GM23338 (cell line): ENCODE measurements at regions not wholly inside any gene's neighbourhood (a gene's known extent, or its start where the extent isn't known, plus 50 kb on each side); places are given as distances from the start of the nearest gene placed in this dataset.

Experiments
- ATAC-seq: fragments of 200-7000 bp; cut with Tn5 transposase; 3 replicates; pipeline ENCODE4 v1.9.1; 2020
- DNase-seq: peaks from one replicate; pipeline ENCODE4 v3.0.0-alpha.2; 2015; ENCODE audit warnings: low spot score
- H2AFZ ChIP-seq: fragments of 200-600 bp; sonication (generic); 2 replicates; pipeline ENCODE4 v1.8.0; 2016; ENCODE audit warnings: antibody characterized with exemption, mild to moderate bottlenecking, moderate library complexity
- H3F3A ChIP-seq: fragments of 200-600 bp; sonication (generic); replicated peaks from 2 replicates; pipeline ENCODE4 v1.8.0; 2017; ENCODE audit warnings: antibody characterized with exemption, mixed run types, low read depth
- H3K27ac ChIP-seq: fragments of 200-600 bp; sonication (generic); 2 replicates; pipeline ENCODE4 v1.6.1; 2016; ENCODE audit warnings: low read depth
- H3K27me3 ChIP-seq: fragments of 200-600 bp; sonication (generic); 2 replicates; pipeline ENCODE4 v1.8.0; 2016; ENCODE audit warnings: mild to moderate bottlenecking, mixed run types, moderate library complexity; ENCODE audit not compliant: insufficient read depth
- H3K36me3 ChIP-seq: fragments of 200-600 bp; sonication (generic); 2 replicates; pipeline ENCODE4 v1.8.0; 2016; ENCODE audit warnings: mild to moderate bottlenecking; ENCODE audit not compliant: insufficient read depth
- H3K4me1 ChIP-seq: fragments of 200-600 bp; sonication (generic); 2 replicates; pipeline ENCODE4 v1.8.0; 2016; ENCODE audit warnings: mild to moderate bottlenecking, moderate library complexity; ENCODE audit not compliant: insufficient read depth
- H3K4me2 ChIP-seq: fragments of 200-600 bp; sonication (generic); 2 replicates; pipeline ENCODE4 v1.7.1; 2017; ENCODE audit warnings: mixed run types
- H3K4me3 ChIP-seq: fragments of 200-600 bp; sonication (generic); 2 replicates; pipeline ENCODE4 v1.6.1; 2016; ENCODE audit warnings: mixed run types
- H3K79me2 ChIP-seq: fragments of 200-600 bp; sonication (generic); replicated peaks from 2 replicates; pipeline ENCODE4 v1.8.0; 2017; ENCODE audit warnings: mild to moderate bottlenecking; ENCODE audit not compliant: insufficient read depth
- H3K9me2 ChIP-seq: fragments of 200-600 bp; sonication (generic); 2 replicates; pipeline ENCODE4 v1.8.0; 2017; ENCODE audit not compliant: insufficient read depth
- H4K20me1 ChIP-seq: fragments of 200-600 bp; sonication (generic); replicated peaks from 2 replicates; pipeline ENCODE4 v1.8.0; 2017; ENCODE audit warnings: mild to moderate bottlenecking; ENCODE audit not compliant: insufficient read depth
- H3K27ac Mint-ChIP-seq: 2 replicates; pipeline ENCODE4 v1.8.0; 2020; ENCODE audit warnings: inconsistent platforms, mild to moderate bottlenecking, moderate library complexity, mixed read lengths
- H3K27me3 Mint-ChIP-seq: 3 replicates; pipeline ENCODE4 v1.8.0; 2022; ENCODE audit warnings: low read depth, mild to moderate bottlenecking, moderate library complexity, mixed read lengths, inconsistent platforms; ENCODE audit not compliant: insufficient read depth, poor library complexity
- H3K36me3 Mint-ChIP-seq: 3 replicates; pipeline ENCODE4 v1.8.0; 2021; ENCODE audit warnings: low read depth, mild to moderate bottlenecking, inconsistent platforms, moderate library complexity, mixed read lengths
- H3K4me1 Mint-ChIP-seq: 3 replicates; pipeline ENCODE4 v1.8.0; 2020; ENCODE audit warnings: mild to moderate bottlenecking, inconsistent platforms, mixed read lengths
- H3K4me3 Mint-ChIP-seq: 3 replicates; pipeline ENCODE4 v1.8.0; 2021; ENCODE audit warnings: moderate library complexity, mild to moderate bottlenecking, inconsistent platforms, mixed read lengths
- H3K9me3 Mint-ChIP-seq: 3 replicates; pipeline ENCODE4 v1.8.0; 2020; ENCODE audit warnings: moderate library complexity, mild to moderate bottlenecking, inconsistent platforms, mixed read lengths
- EZH2 ChIP-seq: fragments of 200-600 bp; sonication (generic); IDR thresholded peaks from one replicate; pipeline ENCODE4 v1.8.0; 2017; ENCODE audit warnings: antibody characterized with exemption, mild to moderate bottlenecking, low read depth; ENCODE audit not compliant: unreplicated experiment
- EZH2phosphoT487 ChIP-seq: fragments of 200-600 bp; sonication (generic); IDR thresholded peaks from one replicate; pipeline ENCODE4 v1.8.1; 2018; ENCODE audit warnings: antibody characterized with exemption; ENCODE audit not compliant: unreplicated experiment
- STAT1 ChIP-seq: IDR thresholded peaks from one replicate; pipeline ENCODE4 v1.6.1; 2016; ENCODE audit warnings: antibody characterized with exemption; ENCODE audit not compliant: unreplicated experiment
- ZNF114 ChIP-seq: fragments of 250-450 bp; sonication (Bioruptor Pico); IDR thresholded peaks from 2 replicates; pipeline ENCODE4 v1.5.0; 2020; ENCODE audit warnings: mild to moderate bottlenecking, moderate library complexity
- TF ChIP-seq, protein P1 (sequence below): fragments of 250-450 bp; sonication (Bioruptor Pico); IDR thresholded peaks from 2 replicates; pipeline ENCODE4 v1.5.0; 2020; ENCODE audit warnings: mild to moderate bottlenecking, moderate library complexity
- TF ChIP-seq, protein P2 (sequence below), 2 experiments: fragments of 200-600 bp in 1 of 2; sonication (generic) in 1 of 2; conservative IDR thresholded peaks; 2 replicates each; pipeline versions ENCODE4 v1.5.1 to v1.6.1; 2016 to 2017; ENCODE audit warnings: antibody characterized with exemption in 2 of 2, low read depth in 2 of 2, mild to moderate bottlenecking in 2 of 2, moderate library complexity in 1 of 2

DNA sequence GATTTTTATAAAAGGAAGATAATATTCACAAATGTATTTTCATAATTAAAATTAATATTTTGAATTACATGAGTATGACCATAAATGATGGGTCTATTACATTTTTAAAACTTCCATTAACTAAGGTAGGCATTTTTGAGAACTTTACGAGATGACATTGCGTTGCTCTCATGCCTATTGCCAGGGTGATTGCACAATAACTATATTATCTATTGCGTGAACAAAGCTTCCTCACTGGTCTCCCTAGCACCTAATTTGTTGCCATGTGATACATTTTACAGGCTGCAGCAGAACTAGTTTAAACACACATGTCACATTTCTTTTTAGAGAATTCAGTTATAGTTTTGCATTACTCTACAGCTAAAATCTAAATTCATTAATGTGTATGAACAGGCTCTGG, 289.7 kb upstream of the GRID2 start:
- Mint-ChIP-seq H3K36me3 (no peaks in the 10 kb centered on the region), H3K4me1 (peaks cover 4% of the 10 kb centered on the region; the same call in 2 of the 3 replicates), H3K27me3 (no peaks in the 10 kb centered on the region), H3K27ac (no peak overlapping the region), H3K9me3 (no peaks in the 10 kb centered on the region; the same call in 2 of the 3 replicates), H3K4me3 (no peak overlapping the region)
- TF ChIP-seq ZNF114 (CRISPR knock-in tag), result no peak
- no peak for TF ChIP-seq STAT1
- no peak for TF ChIP-seq EZH2
- TF ChIP-seq, protein P1, sequence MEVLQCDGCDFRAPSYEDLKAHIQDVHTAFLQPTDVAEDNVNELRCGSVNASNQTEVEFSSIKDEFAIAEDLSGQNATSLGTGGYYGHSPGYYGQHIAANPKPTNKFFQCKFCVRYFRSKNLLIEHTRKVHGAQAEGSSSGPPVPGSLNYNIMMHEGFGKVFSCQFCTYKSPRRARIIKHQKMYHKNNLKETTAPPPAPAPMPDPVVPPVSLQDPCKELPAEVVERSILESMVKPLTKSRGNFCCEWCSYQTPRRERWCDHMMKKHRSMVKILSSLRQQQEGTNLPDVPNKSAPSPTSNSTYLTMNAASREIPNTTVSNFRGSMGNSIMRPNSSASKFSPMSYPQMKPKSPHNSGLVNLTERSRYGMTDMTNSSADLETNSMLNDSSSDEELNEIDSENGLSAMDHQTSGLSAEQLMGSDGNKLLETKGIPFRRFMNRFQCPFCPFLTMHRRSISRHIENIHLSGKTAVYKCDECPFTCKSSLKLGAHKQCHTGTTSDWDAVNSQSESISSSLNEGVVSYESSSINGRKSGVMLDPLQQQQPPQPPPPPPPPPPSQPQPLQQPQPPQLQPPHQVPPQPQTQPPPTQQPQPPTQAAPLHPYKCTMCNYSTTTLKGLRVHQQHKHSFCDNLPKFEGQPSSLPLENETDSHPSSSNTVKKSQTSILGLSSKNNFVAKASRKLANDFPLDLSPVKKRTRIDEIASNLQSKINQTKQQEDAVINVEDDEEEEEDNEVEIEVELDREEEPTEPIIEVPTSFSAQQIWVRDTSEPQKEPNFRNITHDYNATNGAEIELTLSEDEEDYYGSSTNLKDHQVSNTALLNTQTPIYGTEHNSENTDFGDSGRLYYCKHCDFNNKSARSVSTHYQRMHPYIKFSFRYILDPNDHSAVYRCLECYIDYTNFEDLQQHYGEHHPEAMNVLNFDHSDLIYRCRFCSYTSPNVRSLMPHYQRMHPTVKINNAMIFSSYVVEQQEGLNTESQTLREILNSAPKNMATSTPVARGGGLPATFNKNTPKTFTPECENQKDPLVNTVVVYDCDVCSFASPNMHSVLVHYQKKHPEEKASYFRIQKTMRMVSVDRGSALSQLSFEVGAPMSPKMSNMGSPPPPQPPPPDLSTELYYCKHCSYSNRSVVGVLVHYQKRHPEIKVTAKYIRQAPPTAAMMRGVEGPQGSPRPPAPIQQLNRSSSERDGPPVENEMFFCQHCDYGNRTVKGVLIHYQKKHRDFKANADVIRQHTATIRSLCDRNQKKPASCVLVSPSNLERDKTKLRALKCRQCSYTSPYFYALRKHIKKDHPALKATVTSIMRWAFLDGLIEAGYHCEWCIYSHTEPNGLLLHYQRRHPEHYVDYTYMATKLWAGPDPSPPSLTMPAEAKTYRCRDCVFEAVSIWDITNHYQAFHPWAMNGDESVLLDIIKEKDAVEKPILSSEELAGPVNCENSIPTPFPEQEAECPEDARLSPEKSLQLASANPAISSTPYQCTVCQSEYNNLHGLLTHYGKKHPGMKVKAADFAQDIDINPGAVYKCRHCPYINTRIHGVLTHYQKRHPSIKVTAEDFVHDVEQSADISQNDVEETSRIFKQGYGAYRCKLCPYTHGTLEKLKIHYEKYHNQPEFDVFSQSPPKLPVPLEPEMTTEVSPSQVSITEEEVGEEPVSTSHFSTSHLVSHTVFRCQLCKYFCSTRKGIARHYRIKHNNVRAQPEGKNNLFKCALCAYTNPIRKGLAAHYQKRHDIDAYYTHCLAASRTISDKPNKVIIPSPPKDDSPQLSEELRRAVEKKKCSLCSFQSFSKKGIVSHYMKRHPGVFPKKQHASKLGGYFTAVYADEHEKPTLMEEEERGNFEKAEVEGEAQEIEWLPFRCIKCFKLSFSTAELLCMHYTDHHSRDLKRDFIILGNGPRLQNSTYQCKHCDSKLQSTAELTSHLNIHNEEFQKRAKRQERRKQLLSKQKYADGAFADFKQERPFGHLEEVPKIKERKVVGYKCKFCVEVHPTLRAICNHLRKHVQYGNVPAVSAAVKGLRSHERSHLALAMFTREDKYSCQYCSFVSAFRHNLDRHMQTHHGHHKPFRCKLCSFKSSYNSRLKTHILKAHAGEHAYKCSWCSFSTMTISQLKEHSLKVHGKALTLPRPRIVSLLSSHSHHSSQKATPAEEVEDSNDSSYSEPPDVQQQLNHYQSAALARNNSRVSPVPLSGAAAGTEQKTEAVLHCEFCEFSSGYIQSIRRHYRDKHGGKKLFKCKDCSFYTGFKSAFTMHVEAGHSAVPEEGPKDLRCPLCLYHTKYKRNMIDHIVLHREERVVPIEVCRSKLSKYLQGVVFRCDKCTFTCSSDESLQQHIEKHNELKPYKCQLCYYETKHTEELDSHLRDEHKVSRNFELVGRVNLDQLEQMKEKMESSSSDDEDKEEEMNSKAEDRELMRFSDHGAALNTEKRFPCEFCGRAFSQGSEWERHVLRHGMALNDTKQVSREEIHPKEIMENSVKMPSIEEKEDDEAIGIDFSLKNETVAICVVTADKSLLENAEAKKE (CRISPR knock-in tag), result no peak
- TF ChIP-seq EZH2phosphoT487, result no peak
- TF ChIP-seq, protein P2, sequence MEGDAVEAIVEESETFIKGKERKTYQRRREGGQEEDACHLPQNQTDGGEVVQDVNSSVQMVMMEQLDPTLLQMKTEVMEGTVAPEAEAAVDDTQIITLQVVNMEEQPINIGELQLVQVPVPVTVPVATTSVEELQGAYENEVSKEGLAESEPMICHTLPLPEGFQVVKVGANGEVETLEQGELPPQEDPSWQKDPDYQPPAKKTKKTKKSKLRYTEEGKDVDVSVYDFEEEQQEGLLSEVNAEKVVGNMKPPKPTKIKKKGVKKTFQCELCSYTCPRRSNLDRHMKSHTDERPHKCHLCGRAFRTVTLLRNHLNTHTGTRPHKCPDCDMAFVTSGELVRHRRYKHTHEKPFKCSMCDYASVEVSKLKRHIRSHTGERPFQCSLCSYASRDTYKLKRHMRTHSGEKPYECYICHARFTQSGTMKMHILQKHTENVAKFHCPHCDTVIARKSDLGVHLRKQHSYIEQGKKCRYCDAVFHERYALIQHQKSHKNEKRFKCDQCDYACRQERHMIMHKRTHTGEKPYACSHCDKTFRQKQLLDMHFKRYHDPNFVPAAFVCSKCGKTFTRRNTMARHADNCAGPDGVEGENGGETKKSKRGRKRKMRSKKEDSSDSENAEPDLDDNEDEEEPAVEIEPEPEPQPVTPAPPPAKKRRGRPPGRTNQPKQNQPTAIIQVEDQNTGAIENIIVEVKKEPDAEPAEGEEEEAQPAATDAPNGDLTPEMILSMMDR (conservative IDR thresholded peaks at IDR 0.05; ENCODE audit: low read depth in 2 of 2), result no peak
- Histone ChIP-seq H3K4me3 (no peak overlapping the region), H3K36me3 (no peaks in the 10 kb centered on the region), H3F3A (no peaks in the 10 kb centered on the region), H3K4me1 (peaks cover 7% of the 10 kb centered on the region; the same call in 1 of the 2 replicates), H3K9me2 (no peaks in the 10 kb centered on the region), H3K27ac (no peak overlapping the region), H3K27me3 (no peaks in the 10 kb centered on the region), H3K79me2 (no peaks in the 10 kb centered on the region), H2AFZ (no peak overlapping the region), H3K4me2 (no peak overlapping the region), H4K20me1 (no peaks in the 10 kb centered on the region)
- no peak for ATAC-seq
- DNase-seq, result no peak
